GM20431 (cell line): ENCODE measurements at regions not wholly inside any gene's neighbourhood (a gene's known extent, or its start where the extent isn't known, plus 50 kb on each side); places are given as distances from the start of the nearest gene placed in this dataset.
"Not testable (repeated sequence)": the region's sequence is repeated elsewhere in the genome, so short reads cannot be mapped to it uniquely, and the experiment has no call there.

Experiments used
- in situ Hi-C: fragments of 300-500 bp; cut with MseI, MboI; formaldehyde crosslinking; loops from one replicate; pipeline ENCODE4 v1.15.0; 2020; ENCODE audit warnings: low sequenced_read_pairs; ENCODE audit not compliant: unreplicated experiment

DNA sequence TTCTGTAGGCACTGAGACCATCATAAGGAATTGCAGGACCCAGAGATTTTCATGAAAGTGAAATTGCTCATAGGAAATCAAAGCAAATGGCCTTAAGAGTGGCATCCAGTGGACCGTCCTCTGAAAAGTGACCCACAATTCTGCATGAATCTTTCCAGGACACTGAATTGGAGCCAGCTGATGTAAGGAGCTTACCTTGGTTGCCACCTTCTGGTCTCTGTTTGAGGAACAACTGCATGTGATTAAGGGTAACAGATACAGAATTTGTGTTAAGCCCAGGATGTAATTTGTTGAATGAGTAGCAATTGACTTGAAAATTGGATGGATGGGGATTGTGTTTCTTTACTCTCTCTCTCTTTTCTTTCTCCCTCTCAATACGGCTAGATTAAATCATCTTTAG lies 49.9 kb upstream of the GAS1 start:
- in situ Hi-C loops = no loop called here

DNA sequence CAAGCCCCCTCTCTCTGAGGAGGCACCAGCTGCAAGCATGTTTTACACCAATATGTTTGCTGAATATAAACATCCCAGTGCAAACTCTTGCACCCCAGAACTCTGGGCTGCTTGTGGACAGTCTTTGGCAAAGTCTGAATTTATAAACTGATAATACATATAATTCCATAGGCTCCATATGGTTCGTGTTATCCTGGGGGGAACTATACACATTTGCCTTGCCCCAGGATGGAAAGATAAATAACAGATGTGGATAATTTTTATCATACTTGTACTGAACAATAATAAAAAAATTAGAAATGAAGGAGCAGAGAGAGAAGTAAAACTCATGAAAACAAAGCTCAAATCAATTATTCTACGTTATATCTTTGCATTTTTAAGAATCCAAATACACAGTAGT lies 50.6 kb upstream of the GAS1 start:
- in situ Hi-C loops = no loop called here

DNA sequence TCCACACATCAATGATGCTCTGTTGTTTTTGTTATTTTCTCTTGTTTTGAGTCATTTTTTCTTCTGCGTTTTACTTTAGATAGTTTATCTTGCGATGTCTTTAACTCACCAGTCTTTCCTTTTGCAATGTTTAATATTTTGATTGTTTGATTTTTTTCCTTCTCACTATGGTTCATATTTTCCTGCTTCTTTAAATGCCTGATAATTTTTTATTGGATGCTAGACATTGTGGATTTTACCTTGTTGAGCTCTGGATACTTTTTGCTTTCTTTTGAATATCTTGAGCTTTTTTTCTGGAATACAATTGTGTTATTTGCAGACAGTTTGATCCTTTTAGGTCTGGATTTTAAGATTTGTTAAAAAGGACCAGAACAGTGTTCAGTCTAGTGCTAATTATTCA lies 55.2 kb upstream of the GAS1 start:
- in situ Hi-C loops = no loop called here

DNA sequence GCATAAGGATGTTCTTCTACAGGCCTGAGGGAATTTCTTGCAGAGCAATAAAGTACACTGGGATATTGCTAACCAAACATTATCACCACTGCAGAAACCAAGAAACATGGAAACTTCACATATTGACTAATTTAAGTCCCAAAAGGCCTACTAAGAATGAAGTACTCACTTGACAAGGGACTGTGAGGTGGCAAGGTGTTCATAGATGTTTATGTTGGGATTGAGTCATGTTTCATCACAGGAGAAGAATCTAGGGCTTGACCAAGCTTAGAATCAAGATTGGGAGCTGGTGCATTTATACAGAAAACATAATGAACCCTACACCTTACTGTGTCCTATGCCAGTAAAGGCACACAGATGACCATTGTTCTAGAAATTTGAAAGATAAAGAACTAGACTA lies 56.7 kb upstream of the GAS1 start:
- in situ Hi-C loops = no loop called here

DNA sequence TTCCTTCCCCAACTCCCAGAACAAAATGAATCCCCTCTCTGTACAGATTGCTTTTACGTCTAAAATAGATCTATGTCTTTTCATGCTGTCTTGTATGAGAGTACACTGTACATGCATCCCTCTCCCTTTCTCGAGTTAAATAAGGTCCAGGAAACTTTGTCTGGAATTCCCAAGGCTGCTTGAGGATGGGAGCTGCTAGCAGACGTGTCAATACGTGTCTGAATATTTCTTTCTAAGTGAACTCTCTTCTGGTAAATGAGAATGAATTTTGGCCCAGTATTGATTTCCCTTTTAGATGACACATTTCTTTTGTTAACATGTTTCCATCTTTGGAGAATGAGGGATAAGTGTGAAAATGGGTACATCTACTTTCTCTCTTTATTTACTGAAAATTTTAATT lies 59.6 kb upstream of the GAS1 start:
- in situ Hi-C loops = no loop called here

DNA sequence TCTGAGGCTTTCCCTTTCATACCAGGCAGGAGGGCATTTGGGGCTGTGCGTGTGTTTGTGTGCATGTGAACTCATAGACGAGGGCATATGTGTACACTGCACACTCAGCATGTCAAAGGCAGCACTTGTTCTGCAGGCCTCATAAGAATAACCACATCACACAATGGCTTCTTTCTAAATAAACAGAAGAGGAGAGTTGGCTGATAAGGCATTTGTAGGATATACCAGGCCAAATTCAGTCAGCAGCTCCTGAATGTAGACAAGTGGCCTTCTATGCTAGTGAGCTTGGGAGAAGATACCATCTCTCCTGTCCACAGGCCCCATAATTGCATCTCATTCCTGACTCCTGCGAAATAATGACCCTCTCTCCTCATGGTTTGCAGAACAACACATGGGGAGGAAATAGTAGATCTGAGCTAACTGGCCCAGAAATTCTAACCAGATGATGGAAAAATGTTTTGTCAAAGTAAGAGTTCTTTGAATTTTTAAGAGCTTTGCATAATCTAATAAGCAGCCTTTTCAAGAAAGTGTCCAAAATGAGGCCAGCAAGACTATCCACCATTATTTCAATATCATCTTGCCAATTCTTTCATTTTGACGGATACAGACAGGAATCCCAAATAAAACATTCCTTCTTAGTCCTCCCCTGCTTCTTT lies 60.5 kb upstream of the GAS1 start:
- in situ Hi-C loops = no loop called here

DNA sequence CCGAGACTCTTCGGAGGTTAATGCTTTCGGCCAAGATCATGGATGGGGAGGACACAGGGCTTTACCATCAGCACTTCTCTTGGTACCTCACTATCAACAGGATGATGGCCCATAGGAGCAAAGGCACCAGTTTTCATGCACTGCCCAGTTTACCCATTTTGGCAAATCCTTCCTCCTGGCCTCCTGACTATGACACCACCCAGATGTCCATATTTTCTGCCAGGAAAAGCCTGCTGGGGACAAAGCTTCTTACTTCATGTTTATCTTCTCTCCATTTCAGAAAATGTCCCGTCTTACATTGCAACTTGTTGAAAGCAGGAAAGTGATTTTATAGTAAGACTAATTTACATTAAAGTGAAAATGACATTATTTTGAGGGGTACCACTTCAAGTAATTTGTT lies 61.4 kb upstream of the GAS1 start:
- in situ Hi-C loops = no loop called here

DNA sequence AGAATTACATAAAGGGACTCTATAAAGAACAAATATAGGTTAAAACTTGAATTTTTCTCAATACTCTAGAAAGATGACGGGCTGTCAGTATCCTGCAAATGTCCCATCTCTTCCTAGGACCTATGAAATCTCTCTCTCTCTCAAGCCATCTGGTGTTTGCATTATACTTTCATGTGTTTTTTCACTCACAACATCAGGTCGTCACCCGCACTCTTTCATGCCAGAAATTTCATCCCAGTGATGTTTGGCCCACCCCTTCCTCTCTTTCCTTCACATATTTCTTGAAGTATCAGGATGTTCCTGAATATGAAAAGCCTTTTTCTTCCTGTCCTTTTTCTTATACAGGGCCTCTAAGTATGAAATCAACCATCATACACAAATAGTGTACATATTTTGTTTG lies 63.3 kb upstream of the GAS1 start:
- in situ Hi-C loops = no loop called here

DNA sequence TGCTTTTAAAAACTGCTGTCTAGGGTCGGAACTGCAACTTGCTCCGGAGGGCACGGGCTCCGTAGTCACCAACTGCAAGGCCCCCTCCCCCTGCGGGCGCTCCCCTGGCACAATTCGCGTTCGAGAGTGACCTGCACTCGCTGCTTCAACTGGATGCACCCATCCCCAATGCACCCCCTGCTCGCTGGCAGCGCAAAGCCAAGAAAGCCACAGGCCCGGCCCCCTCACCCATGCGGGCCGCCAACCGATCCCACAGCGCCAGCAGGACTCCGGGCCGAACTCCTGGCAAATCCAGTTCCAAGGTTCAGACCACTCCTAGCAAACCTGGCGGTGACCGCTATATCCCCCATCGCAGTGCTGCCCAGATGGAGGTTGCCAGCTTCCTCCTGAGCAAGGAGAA lies 64.2 kb upstream of the GAS1 start:
- in situ Hi-C loops = no loop called here

DNA sequence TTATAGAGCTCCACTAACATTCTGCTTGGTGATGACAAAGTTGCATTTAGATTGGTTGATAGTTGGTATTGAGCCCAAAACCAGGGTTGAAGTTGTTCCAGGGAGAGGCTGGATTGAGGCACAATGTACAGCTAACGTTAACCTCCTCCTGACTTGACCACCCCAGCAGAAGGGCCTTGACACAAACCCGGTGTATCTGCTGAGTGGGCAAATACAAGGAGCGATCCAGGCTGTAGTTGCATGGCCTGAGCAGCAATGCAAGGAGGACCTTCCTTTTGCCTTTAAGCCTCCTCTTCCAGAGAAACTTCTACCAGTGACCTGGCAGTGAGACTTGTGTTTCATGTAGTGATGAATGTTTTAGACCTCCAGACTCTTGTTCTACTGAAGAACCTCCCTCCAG lies 66.2 kb upstream of the GAS1 start:
- in situ Hi-C loops = no loop called here

DNA sequence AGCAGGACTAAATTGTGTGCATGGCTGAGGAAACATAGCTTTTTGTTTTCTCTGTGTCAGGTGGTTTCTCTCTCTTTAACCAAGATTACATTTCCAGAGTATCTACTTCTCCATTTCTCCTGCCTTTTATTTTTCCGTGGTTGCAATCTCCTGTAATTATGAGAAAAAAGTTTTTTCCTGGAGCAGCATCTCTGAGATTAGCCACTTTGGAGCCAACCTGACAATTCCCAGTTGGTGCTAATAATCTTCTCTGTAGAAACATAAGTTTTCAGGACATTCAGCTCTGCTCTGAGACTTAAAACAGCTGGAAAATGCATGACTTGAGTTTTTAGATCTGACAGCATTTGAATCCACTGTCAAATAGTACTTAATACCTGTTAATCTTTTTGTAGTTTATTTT lies 67.1 kb upstream of the GAS1 start:
- in situ Hi-C loops = no loop called here

DNA sequence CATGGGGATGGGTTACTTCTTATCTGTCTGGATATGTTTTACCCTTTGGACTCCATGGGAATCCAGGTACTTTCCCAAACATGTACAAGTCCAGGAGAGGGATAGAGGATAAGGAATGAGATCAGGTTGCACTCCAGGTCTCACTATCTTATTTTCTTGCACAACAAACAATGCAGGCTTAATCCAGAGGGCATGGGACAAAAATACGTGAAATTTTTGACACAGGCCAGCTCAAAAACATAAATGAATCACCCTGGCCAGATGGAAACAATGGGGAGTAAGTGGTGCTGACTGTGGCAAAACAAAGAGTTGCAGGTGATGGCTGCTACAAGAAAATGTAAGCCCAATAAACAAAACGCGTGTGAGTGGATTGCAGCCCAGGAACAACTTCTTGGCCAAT lies 69.4 kb upstream of the GAS1 start:
- in situ Hi-C loops = no loop called here

DNA sequence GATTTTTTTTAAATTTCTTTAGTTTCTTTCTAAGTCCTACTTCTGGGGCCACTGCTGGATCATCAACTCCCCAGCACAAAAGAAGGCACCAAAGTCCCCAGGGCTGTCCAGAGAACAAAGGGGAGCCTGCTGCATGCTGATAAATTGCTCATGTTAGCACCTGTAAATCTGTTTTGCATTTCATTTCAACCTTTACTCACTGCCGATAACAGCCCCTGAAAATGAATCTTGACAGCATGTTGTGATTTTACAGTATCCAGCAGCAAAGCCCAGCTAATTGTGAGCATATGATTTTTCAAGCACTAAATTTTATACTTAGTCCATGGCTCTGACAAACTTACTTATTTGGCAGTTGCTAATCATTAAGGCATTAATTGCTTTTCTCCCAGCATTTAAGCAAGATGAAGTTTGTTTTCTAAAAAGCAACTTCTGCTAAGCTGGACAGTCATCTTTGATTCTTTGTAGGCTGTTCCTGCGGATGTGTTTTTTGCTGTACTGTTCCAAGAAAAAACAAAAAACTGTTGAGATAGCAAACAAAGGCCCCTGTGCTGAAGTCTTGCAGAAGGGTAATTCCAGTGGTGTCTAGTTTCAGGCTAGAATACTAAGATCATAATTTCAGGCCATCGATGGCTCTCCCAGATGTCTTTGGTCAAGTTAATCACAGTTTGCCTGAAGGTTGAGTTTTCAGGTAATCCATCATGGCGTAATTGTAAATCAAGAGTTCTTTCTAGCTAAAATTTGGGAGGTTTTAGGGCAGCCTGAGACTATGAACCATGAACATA lies 73.1 kb upstream of the GAS1 start:
- in situ Hi-C loops = no loop called here

DNA sequence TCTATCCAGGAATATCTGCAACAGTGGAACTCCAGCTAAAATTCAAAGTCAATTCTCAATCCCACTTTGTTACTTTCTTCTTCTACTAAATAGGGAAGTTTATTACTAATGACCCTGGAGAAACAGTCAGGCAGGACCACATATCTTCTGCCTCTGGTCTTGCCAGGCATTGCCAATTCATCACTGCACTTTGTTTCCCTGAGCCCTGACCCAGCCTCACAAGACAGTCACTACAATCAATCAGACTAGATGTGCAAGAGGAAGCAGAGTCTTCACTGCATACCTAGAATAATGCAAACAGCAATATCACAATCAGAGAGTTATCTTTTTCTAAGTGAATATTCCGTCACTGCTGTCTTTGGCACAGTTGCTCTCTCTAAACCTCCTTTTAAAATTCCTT lies 74.9 kb upstream of the GAS1 start:
- in situ Hi-C loops = no loop called here

DNA sequence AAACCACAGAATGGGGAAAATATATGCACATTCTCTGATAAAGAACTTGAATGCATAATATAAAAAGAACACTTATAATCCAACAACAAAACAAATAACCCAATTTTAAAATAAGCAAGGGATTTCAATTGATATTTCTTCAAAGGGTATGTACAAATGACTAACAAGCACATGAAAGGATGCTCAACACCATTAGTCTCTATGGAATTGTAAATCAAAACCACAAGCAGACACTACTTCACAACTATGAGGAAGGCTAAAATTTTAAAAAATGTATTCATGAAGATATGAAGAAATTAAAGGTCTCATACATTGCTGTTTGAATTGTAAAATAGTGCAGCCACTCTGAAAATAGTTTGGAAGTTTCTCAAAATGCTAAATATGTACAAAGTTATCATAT lies 78.9 kb upstream of the GAS1 start:
- in situ Hi-C loops = no loop called here

DNA sequence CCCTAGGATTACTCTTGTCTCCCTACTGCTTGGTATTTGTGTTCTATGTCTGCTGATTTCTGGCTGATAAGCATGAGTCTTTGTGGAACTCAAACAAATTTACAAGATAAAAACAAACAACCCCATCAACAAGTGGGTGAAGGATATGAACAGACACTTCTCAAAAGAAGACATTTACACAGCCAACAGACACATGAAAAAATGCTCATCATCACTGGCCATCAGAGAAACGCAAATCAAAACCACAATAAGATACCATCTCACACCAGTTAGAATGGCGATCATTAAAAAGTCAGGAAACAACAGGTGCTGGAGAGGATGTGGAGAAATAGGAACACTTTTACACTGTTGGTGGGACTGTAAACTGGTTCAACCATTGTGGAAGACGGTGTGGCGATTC lies 81.5 kb upstream of the GAS1 start:
- in situ Hi-C loops = not testable (repeated sequence)

DNA sequence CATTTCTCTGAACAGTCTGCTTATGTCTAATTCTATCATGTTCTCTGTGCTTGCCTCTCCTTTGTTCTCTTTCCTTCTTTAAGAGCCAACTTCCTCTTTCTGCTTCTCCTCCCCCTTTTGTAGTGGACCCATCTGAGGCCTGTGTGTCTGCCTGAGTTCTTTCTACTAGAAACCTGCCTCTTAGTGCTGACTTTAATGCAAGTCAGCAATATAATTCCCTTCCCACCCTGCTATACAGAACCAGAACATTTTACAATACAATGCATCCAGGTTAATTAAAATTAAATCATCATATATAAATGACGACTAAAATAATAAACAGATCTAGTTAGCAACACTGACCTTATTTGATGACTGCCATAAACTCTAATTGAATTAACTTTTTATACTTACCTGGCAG lies 82.6 kb upstream of the GAS1 start:
- in situ Hi-C loops = no loop called here

DNA sequence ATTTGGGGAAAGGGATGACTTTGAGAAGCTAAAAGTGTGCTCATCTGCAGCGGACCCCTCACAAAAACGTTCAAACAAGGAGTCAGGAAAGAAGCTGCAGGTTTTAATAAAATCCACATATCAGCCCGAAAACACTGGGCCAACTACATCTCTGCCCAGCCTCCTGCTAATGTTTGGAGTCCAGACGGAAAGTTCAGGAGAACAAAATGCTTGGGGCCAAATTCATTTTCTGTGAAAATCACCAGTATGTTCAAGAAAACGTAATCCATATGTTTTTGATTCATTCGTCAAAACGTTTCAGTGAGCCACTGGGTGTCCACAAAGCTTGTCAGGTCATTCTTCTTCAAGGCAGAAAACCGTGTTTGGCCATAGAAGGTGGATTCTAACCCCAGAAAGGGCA lies 87.5 kb upstream of the GAS1 start:
- in situ Hi-C loops = no loop called here

DNA sequence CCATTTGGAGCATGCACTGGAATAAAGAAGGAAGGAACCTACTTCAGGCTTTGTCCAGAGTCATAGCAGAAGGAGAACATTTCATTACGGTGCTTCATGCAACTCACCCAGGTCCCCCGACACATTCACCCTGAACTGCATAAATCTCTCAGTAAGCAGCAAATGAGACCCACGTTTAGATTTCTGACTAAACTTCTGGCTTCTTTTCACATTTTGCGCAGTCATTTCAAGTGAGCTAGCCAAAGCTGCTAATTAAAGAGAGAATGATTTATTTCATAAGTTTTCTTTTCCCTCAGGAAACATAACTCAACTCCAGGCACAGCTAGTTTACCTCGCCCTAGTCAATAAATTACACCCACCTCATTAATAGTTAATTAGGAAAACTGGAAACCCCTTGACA lies 88.6 kb upstream of the GAS1 start:
- in situ Hi-C loops = no loop called here

DNA sequence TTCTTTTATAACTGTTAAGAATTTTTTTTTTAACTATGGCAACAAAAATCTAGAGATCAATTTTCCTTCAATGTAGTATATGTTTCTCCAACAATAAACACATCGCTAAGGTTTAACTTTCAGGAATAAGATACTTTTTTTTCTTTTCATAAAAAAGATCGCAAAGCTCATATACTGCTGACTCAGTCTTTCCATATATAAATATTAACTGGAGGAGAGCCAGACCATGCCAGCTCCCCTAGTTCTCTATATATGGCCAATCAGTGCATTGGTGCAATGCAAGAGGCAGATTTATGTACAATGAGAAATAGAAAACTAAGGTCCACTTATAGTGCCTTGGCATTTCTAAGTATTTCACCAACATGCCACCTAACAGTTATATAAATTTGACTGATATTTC lies 89.2 kb upstream of the GAS1 start:
- in situ Hi-C loops = no loop called here

DNA sequence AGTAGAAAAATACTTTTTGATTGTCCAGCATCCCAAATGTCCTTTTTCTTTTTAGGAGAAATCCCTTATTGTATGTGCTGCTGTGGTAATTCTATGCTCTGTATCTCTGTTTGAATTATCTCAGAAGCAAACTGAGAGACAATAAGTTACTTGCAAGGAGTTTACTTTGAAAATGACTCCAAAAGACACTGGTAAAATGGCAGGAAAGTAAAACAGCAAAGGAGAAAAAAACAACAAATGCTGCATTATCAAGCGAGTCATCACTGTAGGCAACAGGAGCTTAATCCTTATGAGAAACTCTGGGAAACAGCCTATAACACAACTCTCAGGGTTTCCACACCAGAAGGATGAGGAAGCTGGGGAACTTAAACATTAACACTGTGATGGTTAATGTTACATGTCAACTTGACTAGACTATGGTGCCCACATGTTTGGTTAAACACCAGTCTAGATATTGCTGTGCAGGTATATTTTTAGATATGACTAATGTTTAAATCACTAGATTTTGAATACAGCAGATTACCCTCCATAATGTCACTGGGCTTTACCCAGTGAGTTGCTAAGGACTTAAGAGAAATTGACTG lies 92.6 kb upstream of the GAS1 start:
- in situ Hi-C loops = no loop called here
